Colonic mucosa (tissue), 4 donors: ENCODE measurements at regions not wholly inside any gene's neighbourhood (a gene's known extent, or its start where the extent isn't known, plus 50 kb on each side); places are given as distances from the start of the nearest gene placed in this dataset.

ENCODE experiments used
- DNase-seq: peaks from one replicate; pipeline ENCODE4 v3.0.0-alpha.2; 2020
- H3K27ac ChIP-seq: fragments of 200-600 bp; one replicate; pipeline ENCODE4 v1.8.0; 2021
- H3K27me3 ChIP-seq: fragments of 200-600 bp; one replicate; pipeline ENCODE4 v1.8.0; 2021
- H3K36me3 ChIP-seq: fragments of 200-600 bp; one replicate; pipeline ENCODE4 v1.8.0; 2021
- H3K4me1 ChIP-seq: fragments of 200-600 bp; one replicate; pipeline ENCODE4 v1.8.0; 2021; ENCODE audit warnings: mild to moderate bottlenecking
- H3K4me3 ChIP-seq: fragments of 200-600 bp; one replicate; pipeline ENCODE4 v1.8.0; 2021
- H3K9ac ChIP-seq, 2 donors: one replicate each; pipeline ENCODE4 v1.7.0; 2013; ENCODE audit warnings: control low read depth in 2 of 2, low read depth in 2 of 2, low read length in 2 of 2
- H3K9me3 ChIP-seq: fragments of 200-600 bp; one replicate; pipeline ENCODE4 v1.8.0; 2021
- CTCF ChIP-seq: fragments of 200-600 bp; IDR thresholded peaks from one replicate; pipeline ENCODE4 v1.8.0; 2022; ENCODE audit warnings: antibody characterized with exemption, mild to moderate bottlenecking
- intact Hi-C: fragments of 100-400 bp; cut with DNase I; formaldehyde crosslinking; loops from one replicate; pipeline ENCODE4 v1.14.1; 2022
- donor health status: healthy.
- donor health status: DM: no; HTN: no; CAD: no.
- donor health status: DM: no; HTN: no; CAD: no.

- DNase-seq: no peak
- Histone ChIP-seq H3K27me3 (no peaks in the 10 kb centered on the region), H3K4me1 (no peaks in the 10 kb centered on the region), H3K36me3 (no peaks in the 10 kb centered on the region), H3K4me3 (no peak overlapping the region), H3K9ac (no peak overlapping the region), H3K9me3 (no peaks in the 10 kb centered on the region), H3K27ac (no peak overlapping the region)
- no peak for TF ChIP-seq CTCF
- intact Hi-C loops: no loop called here
These were observed 359.8 kb upstream of the MTPN start for GRCh38 chr7:136336932-136337331.

GRCh38 chr7:136333636-136334035 is 356.5 kb upstream of the MTPN start:
- H3K9me3 ChIP-seq: no peaks in the 10 kb centered on the region
- H3K4me3 ChIP-seq: no peak overlapping the region
- H3K4me1 ChIP-seq: no peaks in the 10 kb centered on the region
- no peak overlapping the region for H3K9ac ChIP-seq
- intact Hi-C loops: no loop called here
- no peak for TF ChIP-seq CTCF
- H3K36me3 ChIP-seq: no peaks in the 10 kb centered on the region
- DNase-seq: no peak
- H3K27me3 ChIP-seq: no peaks in the 10 kb centered on the region
- no peak overlapping the region for H3K27ac ChIP-seq

GRCh38 chr7:136326045-136326609 is 349.0 kb upstream of the MTPN start:
- H3K4me1 ChIP-seq: no peaks in the 10 kb centered on the region
- no peaks in the 10 kb centered on the region for H3K9me3 ChIP-seq
- TF ChIP-seq CTCF: no peak
- no peaks in the 10 kb centered on the region for H3K36me3 ChIP-seq
- intact Hi-C loops: no loop called here
- H3K9ac ChIP-seq: no peak overlapping the region
- DNase-seq: no peak
- no peak overlapping the region for H3K4me3 ChIP-seq
- no peak overlapping the region for H3K27ac ChIP-seq
- no peaks in the 10 kb centered on the region for H3K27me3 ChIP-seq

- H3K27me3 ChIP-seq: no peaks in the 10 kb centered on the region
- H3K9ac ChIP-seq: no peak overlapping the region
- intact Hi-C loops: no loop called here
- no peaks in the 10 kb centered on the region for H3K9me3 ChIP-seq
- DNase-seq: no peak
- H3K36me3 ChIP-seq: no peaks in the 10 kb centered on the region
- H3K27ac ChIP-seq: no peak overlapping the region
- no peaks in the 10 kb centered on the region for H3K4me1 ChIP-seq
- no peak for TF ChIP-seq CTCF
- H3K4me3 ChIP-seq: no peak overlapping the region
These were observed 348.4 kb upstream of the MTPN start for GRCh38 chr7:136325578-136325977.

- H3K4me3 ChIP-seq: no peak overlapping the region
- no peaks in the 10 kb centered on the region for H3K27me3 ChIP-seq
- no peak for DNase-seq
- no peak for TF ChIP-seq CTCF
- no peaks in the 10 kb centered on the region for H3K4me1 ChIP-seq
- intact Hi-C loops: no loop called here
- H3K36me3 ChIP-seq: no peaks in the 10 kb centered on the region
- no peak overlapping the region for H3K9ac ChIP-seq
- H3K27ac ChIP-seq: no peak overlapping the region
- H3K9me3 ChIP-seq: no peaks in the 10 kb centered on the region
These were observed 347.9 kb upstream of the MTPN start for GRCh38 chr7:136325027-136325426.
